Glutamatergic neuron (in vitro differentiated cells): ENCODE measurements at regions not wholly inside any gene's neighbourhood (a gene's known extent, or its start where the extent isn't known, plus 50 kb on each side); places are given as distances from the start of the nearest gene placed in this dataset.

Experiments
- DNase-seq: peaks from one replicate; pipeline ENCODE4 v3.0.0; 2022
- H3K27ac Mint-ChIP-seq: one replicate; pipeline ENCODE4 v1.8.0; 2020; ENCODE audit warnings: mild to moderate bottlenecking, mixed read lengths, inconsistent platforms; ENCODE audit not compliant: unreplicated experiment
- H3K27me3 Mint-ChIP-seq: one replicate; pipeline ENCODE4 v1.8.0; 2020; ENCODE audit warnings: mild to moderate bottlenecking, moderate library complexity, mixed read lengths, inconsistent platforms; ENCODE audit not compliant: unreplicated experiment
- H3K36me3 Mint-ChIP-seq: one replicate; pipeline ENCODE4 v1.8.0; 2020; ENCODE audit warnings: mild to moderate bottlenecking, mixed read lengths, inconsistent platforms; ENCODE audit not compliant: unreplicated experiment
- H3K4me1 Mint-ChIP-seq: one replicate; pipeline ENCODE4 v1.8.0; 2020; ENCODE audit warnings: mild to moderate bottlenecking, low read depth, mixed read lengths, inconsistent platforms; ENCODE audit not compliant: unreplicated experiment
- H3K4me3 Mint-ChIP-seq: one replicate; pipeline ENCODE4 v1.8.0; 2020; ENCODE audit warnings: mild to moderate bottlenecking, mixed read lengths, inconsistent platforms; ENCODE audit not compliant: unreplicated experiment
- H3K9me3 Mint-ChIP-seq: one replicate; pipeline ENCODE4 v1.8.0; 2020; ENCODE audit warnings: mild to moderate bottlenecking, moderate library complexity, mixed read lengths, inconsistent platforms; ENCODE audit not compliant: unreplicated experiment
- TF ChIP-seq, protein P1 (sequence below): fragments of 200-600 bp; sonication (generic); IDR thresholded peaks from one replicate; pipeline ENCODE4 v1.5.0; 2021; ENCODE audit not compliant: partially characterized antibody, unreplicated experiment

DNA sequence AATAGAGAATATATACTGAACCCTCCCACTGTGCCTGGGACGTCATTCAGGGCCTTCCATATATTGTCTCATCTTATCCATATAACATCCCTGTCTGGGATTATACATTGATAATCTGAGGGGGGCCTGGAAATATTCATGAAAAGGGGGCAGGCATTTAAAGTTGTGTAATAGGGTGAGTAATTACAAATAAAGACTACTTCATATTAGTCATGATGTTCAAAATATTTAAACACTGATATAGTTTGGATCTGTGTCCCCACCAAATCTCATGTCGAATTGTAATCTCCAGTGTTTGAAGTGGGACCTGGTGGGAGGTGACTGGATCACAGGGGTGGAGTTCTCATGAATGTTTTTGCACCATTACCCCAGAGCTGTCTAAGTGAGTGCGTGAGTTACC, 97.8 kb downstream of the AQP9 start:
- no peak overlapping the region for H3K27ac Mint-ChIP-seq
- TF ChIP-seq, protein P1, sequence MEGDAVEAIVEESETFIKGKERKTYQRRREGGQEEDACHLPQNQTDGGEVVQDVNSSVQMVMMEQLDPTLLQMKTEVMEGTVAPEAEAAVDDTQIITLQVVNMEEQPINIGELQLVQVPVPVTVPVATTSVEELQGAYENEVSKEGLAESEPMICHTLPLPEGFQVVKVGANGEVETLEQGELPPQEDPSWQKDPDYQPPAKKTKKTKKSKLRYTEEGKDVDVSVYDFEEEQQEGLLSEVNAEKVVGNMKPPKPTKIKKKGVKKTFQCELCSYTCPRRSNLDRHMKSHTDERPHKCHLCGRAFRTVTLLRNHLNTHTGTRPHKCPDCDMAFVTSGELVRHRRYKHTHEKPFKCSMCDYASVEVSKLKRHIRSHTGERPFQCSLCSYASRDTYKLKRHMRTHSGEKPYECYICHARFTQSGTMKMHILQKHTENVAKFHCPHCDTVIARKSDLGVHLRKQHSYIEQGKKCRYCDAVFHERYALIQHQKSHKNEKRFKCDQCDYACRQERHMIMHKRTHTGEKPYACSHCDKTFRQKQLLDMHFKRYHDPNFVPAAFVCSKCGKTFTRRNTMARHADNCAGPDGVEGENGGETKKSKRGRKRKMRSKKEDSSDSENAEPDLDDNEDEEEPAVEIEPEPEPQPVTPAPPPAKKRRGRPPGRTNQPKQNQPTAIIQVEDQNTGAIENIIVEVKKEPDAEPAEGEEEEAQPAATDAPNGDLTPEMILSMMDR, result no peak
- H3K4me1 Mint-ChIP-seq, result no peaks in the 10 kb centered on the region
- H3K36me3 Mint-ChIP-seq, result peaks cover 20% of the 10 kb centered on the region
- H3K4me3 Mint-ChIP-seq, result no peak overlapping the region
- no peaks in the 10 kb centered on the region for H3K9me3 Mint-ChIP-seq
- no peak for DNase-seq
- H3K27me3 Mint-ChIP-seq, result no peaks in the 10 kb centered on the region

DNA sequence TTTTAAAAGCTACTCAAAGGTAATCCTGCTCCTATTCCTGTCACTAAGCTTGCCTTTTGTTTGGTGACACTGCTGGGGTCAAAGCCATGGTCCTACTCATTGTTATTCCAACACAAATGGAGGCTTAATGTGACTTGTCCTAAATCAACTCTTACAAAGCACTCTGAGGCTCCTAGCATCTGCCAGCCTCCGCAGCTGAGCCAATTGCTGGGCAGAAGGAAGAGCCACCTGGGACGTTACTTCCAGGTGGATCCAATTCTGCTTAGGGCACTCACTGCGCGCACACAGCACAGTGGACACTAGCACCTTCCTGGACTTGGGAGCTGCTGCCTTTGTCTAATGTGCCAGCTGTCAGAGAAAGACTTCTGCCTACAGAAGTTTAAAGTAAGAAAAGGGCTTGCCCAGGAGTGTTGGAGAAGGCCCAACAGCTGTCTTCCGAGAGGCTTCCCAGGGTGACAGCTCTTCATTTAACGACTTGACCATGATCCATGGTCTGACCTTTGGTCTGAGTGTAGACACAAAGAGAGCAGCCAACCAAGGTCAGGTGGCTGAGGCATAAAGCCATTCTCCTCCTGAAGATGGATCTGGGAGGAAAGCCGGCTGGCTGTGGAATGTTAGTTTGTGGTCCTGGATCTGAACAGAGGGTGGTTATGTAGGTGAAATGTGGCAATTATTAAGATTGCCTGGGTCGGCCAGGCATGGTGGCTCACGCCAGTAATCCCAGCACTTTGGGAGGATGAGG, 102.2 kb downstream of the AQP9 start:
- peaks cover 7% of the 10 kb centered on the region for H3K27me3 Mint-ChIP-seq
- peaks cover 20% of the 10 kb centered on the region for H3K36me3 Mint-ChIP-seq
- no peak overlapping the region for H3K27ac Mint-ChIP-seq
- peaks cover 19% of the 10 kb centered on the region for H3K4me1 Mint-ChIP-seq
- TF ChIP-seq, protein P1, result no peak
- no peak overlapping the region for H3K4me3 Mint-ChIP-seq
- H3K9me3 Mint-ChIP-seq, result peaks cover 4% of the 10 kb centered on the region
- DNase-seq, result no peak

DNA sequence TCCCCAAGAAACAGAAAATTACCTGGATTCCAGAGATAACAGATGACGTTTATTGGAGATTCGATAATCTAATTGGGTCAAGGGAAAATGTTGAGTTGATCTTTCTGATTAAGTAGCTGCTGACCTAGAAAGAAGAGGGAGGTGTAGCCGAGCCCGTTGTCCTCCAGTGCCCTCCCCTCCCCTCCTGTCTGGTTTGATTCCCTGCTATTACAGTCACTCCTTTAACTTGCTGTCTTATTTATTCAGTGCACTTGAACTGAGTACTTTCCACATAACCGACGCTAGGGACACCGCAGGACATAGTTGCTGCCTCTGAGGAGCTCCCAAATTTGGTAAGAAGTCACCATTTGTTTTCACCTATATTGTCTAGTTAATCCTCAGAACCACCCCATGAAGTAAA, 103.7 kb downstream of the AQP9 start:
- Mint-ChIP-seq H3K9me3 (peaks cover 6% of the 10 kb centered on the region), H3K27me3 (peaks cover 9% of the 10 kb centered on the region), H3K27ac (no peak overlapping the region), H3K4me1 (peaks cover 19% of the 10 kb centered on the region), H3K4me3 (no peak overlapping the region), H3K36me3 (peaks cover 17% of the 10 kb centered on the region)
- TF ChIP-seq, protein P1, result no peak
- no peak for DNase-seq

DNA sequence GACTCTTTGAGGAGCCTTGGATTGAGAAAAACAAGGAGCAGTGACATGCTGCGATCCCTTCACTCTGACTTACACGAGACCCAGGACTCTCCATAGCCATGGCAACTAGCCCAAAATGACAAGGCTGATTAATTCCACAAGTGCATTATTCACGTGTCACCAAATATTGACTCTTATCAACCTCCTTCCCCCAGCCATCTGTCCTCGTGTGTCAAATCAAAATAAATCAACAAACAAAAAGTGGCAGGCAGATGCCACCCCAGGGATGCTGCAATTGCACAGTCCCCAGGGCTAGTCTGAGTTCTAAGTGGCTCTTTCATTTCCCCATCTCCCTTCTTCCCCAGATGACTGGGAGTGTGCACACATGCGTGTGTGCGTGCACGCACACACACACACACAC, 104.9 kb downstream of the AQP9 start:
- Mint-ChIP-seq H3K27ac (peak overlapping the region; percentile 39), H3K27me3 (peaks cover 9% of the 10 kb centered on the region), H3K9me3 (peaks cover 6% of the 10 kb centered on the region), H3K36me3 (peaks cover 11% of the 10 kb centered on the region), H3K4me3 (peak overlapping the region; percentile 11), H3K4me1 (peaks cover 19% of the 10 kb centered on the region)
- TF ChIP-seq, protein P1, result no peak
- no peak for DNase-seq

DNA sequence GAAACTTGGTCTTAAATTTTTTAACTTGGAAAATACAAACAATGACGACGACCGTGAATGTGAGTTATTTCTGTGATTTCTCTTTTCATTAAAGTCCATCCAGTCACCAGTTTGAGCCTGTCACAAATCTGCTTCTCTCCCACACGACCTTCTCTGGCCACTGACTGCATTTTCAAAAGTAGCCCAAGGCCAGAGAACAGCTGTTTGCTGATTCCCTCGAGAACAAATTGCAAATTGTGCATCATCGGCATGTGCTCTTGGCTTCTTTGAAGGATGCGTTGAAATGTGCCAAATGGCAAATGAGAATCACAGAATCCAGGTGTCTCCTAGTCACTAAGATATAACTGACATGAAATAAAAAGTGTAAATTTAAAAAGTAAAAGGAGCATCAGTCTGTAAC, 106.4 kb downstream of the AQP9 start:
- no peak overlapping the region for H3K4me3 Mint-ChIP-seq
- H3K36me3 Mint-ChIP-seq, result no peaks in the 10 kb centered on the region
- no peak for DNase-seq
- peaks cover 19% of the 10 kb centered on the region for H3K4me1 Mint-ChIP-seq
- TF ChIP-seq, protein P1, result no peak
- H3K27ac Mint-ChIP-seq, result peak overlapping the region; percentile 36
- peaks cover 8% of the 10 kb centered on the region for H3K9me3 Mint-ChIP-seq
- peaks cover 9% of the 10 kb centered on the region for H3K27me3 Mint-ChIP-seq
